H9 (cell line): ENCODE measurements at regions not wholly inside any gene's neighbourhood (a gene's known extent, or its start where the extent isn't known, plus 50 kb on each side); places are given as distances from the start of the nearest gene placed in this dataset.

ENCODE experiments used
- DNase-seq: peaks from one replicate; pipeline ENCODE4 v3.0.0-alpha.2; 2017
- H2AFZ ChIP-seq: one replicate; pipeline ENCODE4 v1.6.1; 2013; ENCODE audit warnings: mild to moderate bottlenecking, low read length, control low read depth, moderate library complexity
- H2AK5ac ChIP-seq: 2 replicates; pipeline ENCODE4 v1.6.1; 2013; ENCODE audit warnings: low read length, control low read depth, mixed read lengths; ENCODE audit not compliant: insufficient read length
- H2BK120ac ChIP-seq: one replicate; pipeline ENCODE4 v1.6.1; 2013; ENCODE audit warnings: low read depth, mild to moderate bottlenecking, low read length, control low read depth, inconsistent platforms; ENCODE audit not compliant: poor library complexity, severe bottlenecking
- H2BK12ac ChIP-seq: 2 replicates; pipeline ENCODE4 v1.6.1; 2013; ENCODE audit warnings: low read length, control low read depth, mixed read lengths, low read depth; ENCODE audit not compliant: insufficient read length
- H2BK15ac ChIP-seq: 2 replicates; pipeline ENCODE4 v1.6.1; 2013; ENCODE audit warnings: low read depth, low read length, control low read depth
- H2BK20ac ChIP-seq: one replicate; pipeline ENCODE4 v1.6.1; 2013; ENCODE audit warnings: low read depth, mild to moderate bottlenecking, low read length, control low read depth, inconsistent platforms; ENCODE audit not compliant: poor library complexity, severe bottlenecking
- H2BK5ac ChIP-seq: 2 replicates; pipeline ENCODE4 v1.6.1; 2013; ENCODE audit warnings: low read length, control low read depth, mixed read lengths; ENCODE audit not compliant: insufficient read length
- H3K14ac ChIP-seq: 2 replicates; pipeline ENCODE4 v1.6.1; 2013; ENCODE audit warnings: low read length, control low read depth; ENCODE audit not compliant: insufficient read depth
- H3K18ac ChIP-seq: 2 replicates; pipeline ENCODE4 v1.6.1; 2013; ENCODE audit warnings: low read depth, mild to moderate bottlenecking, mixed read lengths, low read length, control low read depth; ENCODE audit not compliant: insufficient read length
- H3K23ac ChIP-seq: 2 replicates; pipeline ENCODE4 v1.6.1; 2013; ENCODE audit warnings: low read length, control low read depth, mixed read lengths, low read depth; ENCODE audit not compliant: insufficient read length
- H3K23me2 ChIP-seq: 2 replicates; pipeline ENCODE4 v1.6.1; 2013; ENCODE audit warnings: low read depth, mild to moderate bottlenecking, mixed read lengths, low read length, control low read depth; ENCODE audit not compliant: insufficient read length, poor library complexity, severe bottlenecking
- H3K27ac ChIP-seq: 2 replicates; pipeline ENCODE4 v1.5.1; 2013; ENCODE audit warnings: low read length, control low read depth, mixed read lengths, low read depth; ENCODE audit not compliant: insufficient read length
- H3K27me3 ChIP-seq: 2 replicates; pipeline ENCODE4 v1.6.1; 2013; ENCODE audit warnings: low read length, control low read depth, inconsistent platforms; ENCODE audit not compliant: insufficient read depth
- H3K4ac ChIP-seq: 2 replicates; pipeline ENCODE4 v1.6.1; 2013; ENCODE audit warnings: low read depth, mild to moderate bottlenecking, control low read depth, inconsistent platforms, low read length, moderate library complexity
- H3K4me1 ChIP-seq: 2 replicates; pipeline ENCODE4 v1.6.1; 2013; ENCODE audit warnings: low read length, control low read depth, inconsistent platforms; ENCODE audit not compliant: insufficient read depth
- H3K4me2 ChIP-seq: 2 replicates; pipeline ENCODE4 v1.6.1; 2013; ENCODE audit warnings: low read length, control low read depth, mixed read lengths; ENCODE audit not compliant: insufficient read length, insufficient read depth
- H3K56ac ChIP-seq: 2 replicates; pipeline ENCODE4 v1.6.1; 2013; ENCODE audit warnings: low read depth, mild to moderate bottlenecking, mixed read lengths, low read length, control low read depth; ENCODE audit not compliant: insufficient read length
- H3K79me1 ChIP-seq: 2 replicates; pipeline ENCODE4 v1.6.1; 2013; ENCODE audit warnings: low read depth, mild to moderate bottlenecking, moderate library complexity, low read length, control low read depth, inconsistent platforms; ENCODE audit not compliant: insufficient read depth, poor library complexity, severe bottlenecking
- H3K79me2 ChIP-seq: 2 replicates; pipeline ENCODE4 v1.6.1; 2013; ENCODE audit warnings: low read length, control low read depth, inconsistent platforms; ENCODE audit not compliant: insufficient read depth
- H3K9ac ChIP-seq: 2 replicates; pipeline ENCODE4 v1.6.1; 2013; ENCODE audit warnings: low read length, control low read depth, mixed read lengths; ENCODE audit not compliant: insufficient read length; ENCODE audit errors: extremely low read depth
- H3K9me3 ChIP-seq: one replicate; pipeline ENCODE4 v1.6.1; 2013; ENCODE audit warnings: low read depth, low read length, inconsistent platforms; ENCODE audit not compliant: control insufficient read depth
- H3T11ph ChIP-seq: one replicate; pipeline ENCODE4 v1.6.1; 2013; ENCODE audit warnings: mild to moderate bottlenecking, low read length, control low read depth, inconsistent platforms
- H4K20me1 ChIP-seq: one replicate; pipeline ENCODE4 v1.6.1; 2013; ENCODE audit not compliant: control insufficient read depth, insufficient read length, insufficient read depth
- H4K5ac ChIP-seq: 2 replicates; pipeline ENCODE4 v1.6.1; 2013; ENCODE audit warnings: low read depth, mild to moderate bottlenecking, mixed read lengths, low read length, control low read depth; ENCODE audit not compliant: insufficient read length
- H4K8ac ChIP-seq: replicated peaks from 2 replicates; pipeline ENCODE4 v1.6.1; 2013; ENCODE audit warnings: low read length, control low read depth, mixed read lengths, low read depth; ENCODE audit not compliant: insufficient read length
- H4K91ac ChIP-seq: 2 replicates; pipeline ENCODE4 v1.6.1; 2013; ENCODE audit warnings: low read depth, mild to moderate bottlenecking, moderate library complexity, mixed read lengths, low read length, control low read depth; ENCODE audit not compliant: insufficient read length
- H3K27ac Mint-ChIP-seq, 3 experiments: 2 replicates in 2 of 3; 3 replicates in 1 of 3; pipeline ENCODE4 v1.8.0; 2020 to 2021; ENCODE audit warnings: mixed read lengths in 3 of 3, mild to moderate bottlenecking in 1 of 3, moderate library complexity in 1 of 3
- H3K27me3 Mint-ChIP-seq: 2 replicates; pipeline ENCODE4 v1.8.0; 2021; ENCODE audit warnings: low read depth, mild to moderate bottlenecking, moderate library complexity, mixed read lengths
- H3K36me3 Mint-ChIP-seq, 3 experiments: 2 replicates in 2 of 3; 3 replicates in 1 of 3; pipeline ENCODE4 v1.8.0; 2020 to 2021; ENCODE audit warnings: low read depth in 3 of 3, mixed read lengths in 3 of 3; ENCODE audit not compliant: insufficient read depth in 1 of 3
- H3K4me1 Mint-ChIP-seq, 2 experiments: 2 replicates each; pipeline ENCODE4 v1.8.0; 2020; ENCODE audit warnings: mixed read lengths in 2 of 2
- H3K4me3 Mint-ChIP-seq, 2 experiments: 2 replicates in 1 of 2; 3 replicates in 1 of 2; pipeline ENCODE4 v1.8.0; 2020 to 2021; ENCODE audit warnings: mild to moderate bottlenecking in 2 of 2, mixed read lengths in 2 of 2, moderate library complexity in 1 of 2
- H3K9me3 Mint-ChIP-seq, 2 experiments: 2 replicates in 1 of 2; 3 replicates in 1 of 2; pipeline ENCODE4 v1.8.0; 2020; ENCODE audit warnings: mild to moderate bottlenecking in 2 of 2, mixed read lengths in 2 of 2, moderate library complexity in 1 of 2
- CTCF ChIP-seq: fragments of 200-600 bp; sonication (generic); conservative IDR thresholded peaks from 3 replicates; pipeline ENCODE4 v1.8.0; 2021; ENCODE audit warnings: antibody characterized with exemption, mild to moderate bottlenecking
- WGBS: extraction: QIAGEN DNeasy Blood & Tissue Kit; methylation state at CpG from one replicate; pipeline ENCODE4 v1.1.7; 2013; ENCODE audit warnings: missing lambda C conversion rate, low lambda C conversion rate, mixed read lengths; ENCODE audit not compliant: insufficient read length; ENCODE audit errors: extremely low coverage; 5-methylcytosine and 5-hydroxymethylcytosine counted together

GRCh38 chr16:65932350-65933072 lies 434.0 kb upstream of the CDH5 start:
- H2AK5ac ChIP-seq, result no peak overlapping the region
- no peak overlapping the region for H2AFZ ChIP-seq
- no peak overlapping the region for H3K27ac ChIP-seq
- H2BK15ac ChIP-seq, result no peak overlapping the region
- no peak overlapping the region for H3K14ac ChIP-seq
- WGBS, result no CpG with 5 or more reads among the region's 7 CpGs
- no peaks in the 10 kb centered on the region for H3K23me2 ChIP-seq
- H3K4me1 Mint-ChIP-seq, result no peaks in the 10 kb centered on the region
- no peak overlapping the region for H3K27ac Mint-ChIP-seq
- H3K79me2 ChIP-seq, result no peaks in the 10 kb centered on the region
- H3K36me3 Mint-ChIP-seq, result peaks cover 0 to 7% (median 3%) of the 10 kb centered on the region in 3 experiments; a peak in 5 of 7 replicates
- no peaks in the 10 kb centered on the region for H3K79me1 ChIP-seq
- H3K4me2 ChIP-seq, result no peak overlapping the region
- no peaks in the 10 kb centered on the region for H4K20me1 ChIP-seq
- H3T11ph ChIP-seq, result no peak overlapping the region
- no peak overlapping the region for H3K4me3 Mint-ChIP-seq
- no peaks in the 10 kb centered on the region for H3K9me3 ChIP-seq
- no peak overlapping the region for H3K4ac ChIP-seq
- DNase-seq, result no peak
- H3K9me3 Mint-ChIP-seq, result peaks cover 13 to 15% of the 10 kb centered on the region in 2 experiments
- H3K18ac ChIP-seq, result no peak overlapping the region
- H3K4me1 ChIP-seq, result no peaks in the 10 kb centered on the region
- no peak overlapping the region for H2BK20ac ChIP-seq
- H2BK120ac ChIP-seq, result no peak overlapping the region
- H3K27me3 ChIP-seq, result no peaks in the 10 kb centered on the region
- no peaks in the 10 kb centered on the region for H3K27me3 Mint-ChIP-seq
- H4K5ac ChIP-seq, result no peak overlapping the region
- no peak for TF ChIP-seq CTCF
- H3K23ac ChIP-seq, result no peak overlapping the region
- H3K56ac ChIP-seq, result no peak overlapping the region
- H3K9ac ChIP-seq, result no peak overlapping the region
- no peak overlapping the region for H4K91ac ChIP-seq
- H2BK12ac ChIP-seq, result no peak overlapping the region
- H4K8ac ChIP-seq, result no peak overlapping the region
- H2BK5ac ChIP-seq, result no peak overlapping the region
